ENCODE measurements at regions not wholly inside any gene's neighbourhood (a gene's known extent, or its start where the extent isn't known, plus 50 kb on each side); places are given as distances from the start of the nearest gene placed in this dataset.

GRCh38 chr10:128643658-128644057 lies 517.4 kb upstream of the MKI67 start:
- Histone ChIP-seq H3K36me3 (ENCODE audit: control insufficient read depth in 4 of 4, insufficient read depth in 4 of 4, low read length in 4 of 4) (no peaks in the 10 kb centered on the region), H3K27me3 (ENCODE audit: control insufficient read depth in 3 of 3, insufficient read depth in 3 of 3, low read length in 2 of 3) (peaks cover 0 to 3% (median 2%) of the 10 kb centered on the region in 3 donors), H3K27ac (ENCODE audit: low read depth in 1 of 2, low read length in 1 of 2) (no peak overlapping the region), H3K9me3 (ENCODE audit: control insufficient read depth in 4 of 4, insufficient read depth in 3 of 4, low read length in 3 of 4) (no peaks in the 10 kb centered on the region), H3K9ac (ENCODE audit: insufficient read depth in 1 of 2, low read length in 2 of 2) (no peak overlapping the region), H3K4me1 (ENCODE audit: control insufficient read depth in 5 of 5, insufficient read depth in 5 of 5, low read length in 5 of 5) (no peaks in the 10 kb centered on the region), H3K4me3 (no peak overlapping the region)
- WGBS, 2 donors = 81 to 84% methylated on average over 1 of the region's 1 CpG
- no peak for TF ChIP-seq CTCF (IDR thresholded peaks at IDR 0.05; ENCODE audit: control extremely low read depth, extremely low read depth)
- DNase-seq (no peak), ATAC-seq (ENCODE audit: insufficient read depth, low FRiP score) (no peak)

- Histone ChIP-seq H3K4me1 (ENCODE audit: control insufficient read depth in 5 of 5, insufficient read depth in 5 of 5, low read length in 5 of 5) (no peaks in the 10 kb centered on the region), H3K9me3 (ENCODE audit: control insufficient read depth in 4 of 4, insufficient read depth in 3 of 4, low read length in 3 of 4) (no peaks in the 10 kb centered on the region), H3K27ac (ENCODE audit: low read depth in 1 of 2, low read length in 1 of 2) (no peak overlapping the region), H3K36me3 (ENCODE audit: control insufficient read depth in 4 of 4, insufficient read depth in 4 of 4, low read length in 4 of 4) (no peaks in the 10 kb centered on the region), H3K27me3 (ENCODE audit: control insufficient read depth in 3 of 3, insufficient read depth in 3 of 3, low read length in 2 of 3) (peaks cover 0 to 3% (median 2%) of the 10 kb centered on the region in 3 donors), H3K9ac (ENCODE audit: insufficient read depth in 1 of 2, low read length in 2 of 2) (no peak overlapping the region), H3K4me3 (no peak overlapping the region)
- DNase-seq (no peak), ATAC-seq (ENCODE audit: insufficient read depth, low FRiP score) (no peak)
- TF ChIP-seq CTCF (IDR thresholded peaks at IDR 0.05; ENCODE audit: control extremely low read depth, extremely low read depth) = no peak
- 73 to 76% methylated on average over 2 of the region's 2 CpGs for WGBS, 2 donors
Observed at GRCh38 chr10:128645486-128645885, 519.3 kb upstream of the MKI67 start.

- no peaks in the 10 kb centered on the region for H3K36me3 ChIP-seq (ENCODE audit: control insufficient read depth in 4 of 4, insufficient read depth in 4 of 4, low read length in 4 of 4)
- DNase-seq (no peak), ATAC-seq (ENCODE audit: insufficient read depth, low FRiP score) (no peak)
- WGBS, 2 donors = 83 to 91% methylated on average over 10 of the region's 10 CpGs
- no peaks in the 10 kb centered on the region for H3K4me1 ChIP-seq (ENCODE audit: control insufficient read depth in 5 of 5, insufficient read depth in 5 of 5, low read length in 5 of 5)
- no peak overlapping the region for H3K9ac ChIP-seq (ENCODE audit: insufficient read depth in 1 of 2, low read length in 2 of 2)
- no peak for TF ChIP-seq CTCF (IDR thresholded peaks at IDR 0.05; ENCODE audit: control extremely low read depth, extremely low read depth)
- H3K27me3 ChIP-seq (ENCODE audit: control insufficient read depth in 3 of 3, insufficient read depth in 3 of 3, low read length in 2 of 3) = peaks cover 0 to 3% (median 2%) of the 10 kb centered on the region in 3 donors
- no peaks in the 10 kb centered on the region for H3K9me3 ChIP-seq (ENCODE audit: control insufficient read depth in 4 of 4, insufficient read depth in 3 of 4, low read length in 3 of 4)
- H3K27ac ChIP-seq (ENCODE audit: low read depth in 1 of 2, low read length in 1 of 2) = no peak overlapping the region
- no peak overlapping the region for H3K4me3 ChIP-seq
Observed at GRCh38 chr10:128646956-128647355, 520.7 kb upstream of the MKI67 start.

GRCh38 chr10:128657548-128657947 lies 531.3 kb upstream of the MKI67 start:
- DNase-seq = peak; percentile 31 to 69 (median 55)
- Histone ChIP-seq H3K27me3 (ENCODE audit: control insufficient read depth in 3 of 3, insufficient read depth in 3 of 3, low read length in 2 of 3) (peaks cover 0 to 4% (median 0%) of the 10 kb centered on the region in 3 donors), H3K9ac (ENCODE audit: insufficient read depth in 1 of 2, low read length in 2 of 2) (no peak overlapping the region), H3K9me3 (ENCODE audit: control insufficient read depth in 4 of 4, insufficient read depth in 3 of 4, low read length in 3 of 4) (peaks cover 0 to 5% (median under 1%) of the 10 kb centered on the region in 4 donors), H3K4me3 (no peak overlapping the region), H3K4me1 (ENCODE audit: control insufficient read depth in 5 of 5, insufficient read depth in 5 of 5, low read length in 5 of 5) (peaks cover 0 to 4% (median 0%) of the 10 kb centered on the region in 5 donors), H3K36me3 (ENCODE audit: control insufficient read depth in 4 of 4, insufficient read depth in 4 of 4, low read length in 4 of 4) (no peaks in the 10 kb centered on the region), H3K27ac (ENCODE audit: low read depth in 1 of 2, low read length in 1 of 2) (no peak overlapping the region)
- ATAC-seq (ENCODE audit: insufficient read depth, low FRiP score) = no peak
- 50 to 69% methylated on average over 11 of the region's 11 CpGs for WGBS, 2 donors
- TF ChIP-seq CTCF (IDR thresholded peaks at IDR 0.05; ENCODE audit: control extremely low read depth, extremely low read depth) = no peak

All from lung (tissue), 11 donors.